ENCODE measurements at regions not wholly inside any gene's neighbourhood (a gene's known extent, or its start where the extent isn't known, plus 50 kb on each side); places are given as distances from the start of the nearest gene placed in this dataset.

DNA sequence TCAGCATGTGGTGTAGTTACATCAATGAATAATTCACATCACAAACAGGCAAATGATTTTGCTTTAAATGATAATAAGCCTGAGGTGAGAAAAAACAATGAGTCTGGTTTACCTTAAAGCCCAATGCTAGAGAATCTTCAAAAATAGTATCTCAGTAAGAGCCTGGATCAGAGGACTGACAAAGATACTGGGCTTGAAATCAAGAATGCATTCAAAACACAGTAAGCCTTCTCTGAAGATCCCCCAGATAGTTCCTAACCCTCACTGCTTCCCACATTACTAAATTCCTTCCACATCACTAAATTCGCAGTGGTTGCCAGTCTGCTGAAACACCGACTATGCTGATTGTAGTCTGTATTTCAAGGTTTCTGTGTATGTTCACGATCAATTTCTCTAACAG lies 514.9 kb downstream of the SUCLG1 start:
- no peak for TF ChIP-seq SIN3A (IDR thresholded peaks at IDR 0.05; ENCODE audit: borderline replicate concordance, insufficient read depth, low read depth, low read length)
- TF ChIP-seq, protein P1, sequence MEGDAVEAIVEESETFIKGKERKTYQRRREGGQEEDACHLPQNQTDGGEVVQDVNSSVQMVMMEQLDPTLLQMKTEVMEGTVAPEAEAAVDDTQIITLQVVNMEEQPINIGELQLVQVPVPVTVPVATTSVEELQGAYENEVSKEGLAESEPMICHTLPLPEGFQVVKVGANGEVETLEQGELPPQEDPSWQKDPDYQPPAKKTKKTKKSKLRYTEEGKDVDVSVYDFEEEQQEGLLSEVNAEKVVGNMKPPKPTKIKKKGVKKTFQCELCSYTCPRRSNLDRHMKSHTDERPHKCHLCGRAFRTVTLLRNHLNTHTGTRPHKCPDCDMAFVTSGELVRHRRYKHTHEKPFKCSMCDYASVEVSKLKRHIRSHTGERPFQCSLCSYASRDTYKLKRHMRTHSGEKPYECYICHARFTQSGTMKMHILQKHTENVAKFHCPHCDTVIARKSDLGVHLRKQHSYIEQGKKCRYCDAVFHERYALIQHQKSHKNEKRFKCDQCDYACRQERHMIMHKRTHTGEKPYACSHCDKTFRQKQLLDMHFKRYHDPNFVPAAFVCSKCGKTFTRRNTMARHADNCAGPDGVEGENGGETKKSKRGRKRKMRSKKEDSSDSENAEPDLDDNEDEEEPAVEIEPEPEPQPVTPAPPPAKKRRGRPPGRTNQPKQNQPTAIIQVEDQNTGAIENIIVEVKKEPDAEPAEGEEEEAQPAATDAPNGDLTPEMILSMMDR (IDR thresholded peaks at IDR 0.05): no peak
- Histone ChIP-seq H3K27me3 (ENCODE audit: control insufficient read depth, insufficient read depth, low read length) (no peaks in the 10 kb centered on the region), H3K4me1 (ENCODE audit: control insufficient read depth, insufficient read depth, low read length) (no peaks in the 10 kb centered on the region), H3K9me3 (ENCODE audit: control insufficient read depth, insufficient read depth, low read depth, low read length) (no peaks in the 10 kb centered on the region), H3K4me3 (ENCODE audit: low read depth in 2 of 2, low read length in 2 of 2) (no peak overlapping the region), H3K27ac (ENCODE audit: low read length) (no peak overlapping the region), H3K36me3 (ENCODE audit: control insufficient read depth, insufficient read depth, low read length) (no peaks in the 10 kb centered on the region)
- in situ Hi-C loops (cut with HindIII; ENCODE audit: low pct_unique_long_range_greater_than_20kb, low sequenced_read_pairs) (no loop called here), intact Hi-C loops (cut with micrococcal nuclease; ENCODE audit: unreplicated experiment) (no loop called here)
- ChIA-PET CTCF (no interaction called here), POLR2A (no interaction called here)
- ATAC-seq: no peak
- no peak for DNase-seq (ENCODE audit: low read depth, low spot score)
- BruUV-seq (replicated peaks): no TSS peak

DNA sequence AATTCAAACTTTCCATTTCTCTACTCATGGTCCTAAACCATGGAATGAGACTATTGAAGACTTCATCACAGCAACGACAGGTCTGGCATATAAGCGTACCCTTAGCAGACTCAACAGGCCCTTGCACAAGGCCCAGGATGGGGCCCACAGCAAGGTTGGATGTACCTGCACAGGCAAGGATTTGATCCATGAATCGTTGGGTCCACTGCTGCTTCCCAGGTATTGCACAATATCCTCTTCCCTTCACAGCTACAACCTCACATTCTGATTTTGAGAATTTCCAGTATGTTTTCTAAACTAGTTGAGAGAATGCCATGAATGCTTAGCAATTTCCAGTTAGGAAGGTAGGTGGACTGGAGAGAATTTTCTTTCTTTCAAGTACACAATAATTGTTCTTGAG lies 515.8 kb downstream of the SUCLG1 start:
- ATAC-seq: no peak
- Histone ChIP-seq H3K36me3 (ENCODE audit: control insufficient read depth, insufficient read depth, low read length) (no peaks in the 10 kb centered on the region), H3K4me3 (ENCODE audit: low read depth in 2 of 2, low read length in 2 of 2) (no peak overlapping the region), H3K27me3 (ENCODE audit: control insufficient read depth, insufficient read depth, low read length) (no peaks in the 10 kb centered on the region), H3K9me3 (ENCODE audit: control insufficient read depth, insufficient read depth, low read depth, low read length) (no peaks in the 10 kb centered on the region), H3K4me1 (ENCODE audit: control insufficient read depth, insufficient read depth, low read length) (no peaks in the 10 kb centered on the region), H3K27ac (ENCODE audit: low read length) (no peak overlapping the region)
- BruUV-seq (replicated peaks): no TSS peak
- intact Hi-C loops (cut with micrococcal nuclease; ENCODE audit: unreplicated experiment): no loop called here
- no peak for TF ChIP-seq POLR2AphosphoS5 (IDR thresholded peaks at IDR 0.05; ENCODE audit: low read depth, low read length)
- no peak for TF ChIP-seq TCF7L2 (IDR thresholded peaks at IDR 0.05; ENCODE audit: low read depth, low read length)
- no peak for TF ChIP-seq SIN3A (IDR thresholded peaks at IDR 0.05; ENCODE audit: borderline replicate concordance, insufficient read depth, low read depth, low read length)
- TF ChIP-seq, protein P1 (IDR thresholded peaks at IDR 0.05): no peak
- CTCF ChIA-PET: no interaction called here
- in situ Hi-C loops (cut with HindIII; ENCODE audit: low pct_unique_long_range_greater_than_20kb, low sequenced_read_pairs): no loop called here
- DNase-seq (ENCODE audit: low read depth, low spot score): no peak
- POLR2A ChIA-PET: no interaction called here

DNA sequence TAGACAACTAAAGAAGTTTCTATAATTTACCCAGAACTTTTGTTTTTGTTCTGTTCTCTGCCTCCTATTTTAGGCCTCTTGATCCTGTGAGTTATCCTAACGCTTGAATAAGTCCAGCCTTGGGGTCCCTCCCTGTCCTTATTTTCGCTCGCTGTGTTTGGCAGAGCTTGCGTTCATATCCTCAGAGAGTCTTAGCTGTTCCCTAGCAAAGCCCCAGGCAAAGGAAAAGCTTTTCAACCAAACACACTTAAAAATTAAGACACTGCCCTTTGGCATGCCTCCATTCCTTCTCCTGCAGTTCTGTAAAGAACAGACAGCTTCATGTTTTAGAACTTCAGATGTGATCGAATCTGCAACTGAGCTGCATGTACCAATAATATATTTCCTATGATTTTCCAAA lies 517.2 kb downstream of the SUCLG1 start:
- Histone ChIP-seq H3K36me3 (ENCODE audit: control insufficient read depth, insufficient read depth, low read length) (no peaks in the 10 kb centered on the region), H3K27ac (ENCODE audit: low read length) (no peak overlapping the region), H3K4me1 (ENCODE audit: control insufficient read depth, insufficient read depth, low read length) (no peaks in the 10 kb centered on the region), H3K4me3 (ENCODE audit: low read depth in 2 of 2, low read length in 2 of 2) (no peak overlapping the region), H3K9me3 (ENCODE audit: control insufficient read depth, insufficient read depth, low read depth, low read length) (no peaks in the 10 kb centered on the region), H3K27me3 (ENCODE audit: control insufficient read depth, insufficient read depth, low read length) (no peaks in the 10 kb centered on the region)
- ChIA-PET POLR2A (no interaction called here), CTCF (no interaction called here)
- DNase-seq (ENCODE audit: low read depth, low spot score) (no peak), ATAC-seq (no peak)
- in situ Hi-C loops (cut with HindIII; ENCODE audit: low pct_unique_long_range_greater_than_20kb, low sequenced_read_pairs): no loop called here
- BruUV-seq (replicated peaks): no TSS peak
- intact Hi-C loops (cut with micrococcal nuclease; ENCODE audit: unreplicated experiment): no loop called here
- TF ChIP-seq SIN3A (IDR thresholded peaks at IDR 0.05; ENCODE audit: borderline replicate concordance, insufficient read depth, low read depth, low read length) (no peak), TCF7L2 (IDR thresholded peaks at IDR 0.05; ENCODE audit: low read depth, low read length) (no peak)
- TF ChIP-seq, protein P1 (IDR thresholded peaks at IDR 0.05): no peak
- TF ChIP-seq, protein P2, sequence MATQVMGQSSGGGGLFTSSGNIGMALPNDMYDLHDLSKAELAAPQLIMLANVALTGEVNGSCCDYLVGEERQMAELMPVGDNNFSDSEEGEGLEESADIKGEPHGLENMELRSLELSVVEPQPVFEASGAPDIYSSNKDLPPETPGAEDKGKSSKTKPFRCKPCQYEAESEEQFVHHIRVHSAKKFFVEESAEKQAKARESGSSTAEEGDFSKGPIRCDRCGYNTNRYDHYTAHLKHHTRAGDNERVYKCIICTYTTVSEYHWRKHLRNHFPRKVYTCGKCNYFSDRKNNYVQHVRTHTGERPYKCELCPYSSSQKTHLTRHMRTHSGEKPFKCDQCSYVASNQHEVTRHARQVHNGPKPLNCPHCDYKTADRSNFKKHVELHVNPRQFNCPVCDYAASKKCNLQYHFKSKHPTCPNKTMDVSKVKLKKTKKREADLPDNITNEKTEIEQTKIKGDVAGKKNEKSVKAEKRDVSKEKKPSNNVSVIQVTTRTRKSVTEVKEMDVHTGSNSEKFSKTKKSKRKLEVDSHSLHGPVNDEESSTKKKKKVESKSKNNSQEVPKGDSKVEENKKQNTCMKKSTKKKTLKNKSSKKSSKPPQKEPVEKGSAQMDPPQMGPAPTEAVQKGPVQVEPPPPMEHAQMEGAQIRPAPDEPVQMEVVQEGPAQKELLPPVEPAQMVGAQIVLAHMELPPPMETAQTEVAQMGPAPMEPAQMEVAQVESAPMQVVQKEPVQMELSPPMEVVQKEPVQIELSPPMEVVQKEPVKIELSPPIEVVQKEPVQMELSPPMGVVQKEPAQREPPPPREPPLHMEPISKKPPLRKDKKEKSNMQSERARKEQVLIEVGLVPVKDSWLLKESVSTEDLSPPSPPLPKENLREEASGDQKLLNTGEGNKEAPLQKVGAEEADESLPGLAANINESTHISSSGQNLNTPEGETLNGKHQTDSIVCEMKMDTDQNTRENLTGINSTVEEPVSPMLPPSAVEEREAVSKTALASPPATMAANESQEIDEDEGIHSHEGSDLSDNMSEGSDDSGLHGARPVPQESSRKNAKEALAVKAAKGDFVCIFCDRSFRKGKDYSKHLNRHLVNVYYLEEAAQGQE (IDR thresholded peaks at IDR 0.05; ENCODE audit: insufficient read depth in 1 of 2, low read depth in 2 of 2, low read length in 1 of 2): no peak

All from Panc1 (cell line).